ENCODE measurements at regions not wholly inside any gene's neighbourhood (a gene's known extent, or its start where the extent isn't known, plus 50 kb on each side); places are given as distances from the start of the nearest gene placed in this dataset.
A peak's percentile ranks its signal among the peaks of the same experiment; 100 is the strongest.

DNA sequence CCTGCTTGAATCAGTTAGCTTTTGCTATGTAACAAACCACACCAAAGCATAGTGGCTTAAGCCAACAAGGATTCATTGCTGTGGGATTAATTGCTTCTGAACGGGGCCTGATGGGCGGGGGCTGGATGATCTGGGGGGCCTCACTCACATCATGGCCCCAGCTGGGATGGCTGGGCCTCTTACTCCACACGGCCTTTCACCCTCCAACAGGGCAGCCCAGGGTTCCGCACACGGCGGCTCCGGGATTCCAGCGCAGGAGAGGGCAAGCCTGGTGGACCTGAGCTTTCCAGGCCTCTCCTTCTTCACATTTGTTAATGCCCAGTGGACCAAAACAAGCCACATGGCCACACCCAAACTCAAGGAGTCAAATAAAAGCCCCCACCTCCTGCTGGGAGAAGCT is 86.3 kb upstream of the PHLPP1 start:
- DNase-seq (ENCODE audit: low read depth): no peak
- no peaks in the 10 kb centered on the region for H3K36me3 ChIP-seq (ENCODE audit: control insufficient read depth, insufficient read depth, low read length)
- TF ChIP-seq, protein P1, sequence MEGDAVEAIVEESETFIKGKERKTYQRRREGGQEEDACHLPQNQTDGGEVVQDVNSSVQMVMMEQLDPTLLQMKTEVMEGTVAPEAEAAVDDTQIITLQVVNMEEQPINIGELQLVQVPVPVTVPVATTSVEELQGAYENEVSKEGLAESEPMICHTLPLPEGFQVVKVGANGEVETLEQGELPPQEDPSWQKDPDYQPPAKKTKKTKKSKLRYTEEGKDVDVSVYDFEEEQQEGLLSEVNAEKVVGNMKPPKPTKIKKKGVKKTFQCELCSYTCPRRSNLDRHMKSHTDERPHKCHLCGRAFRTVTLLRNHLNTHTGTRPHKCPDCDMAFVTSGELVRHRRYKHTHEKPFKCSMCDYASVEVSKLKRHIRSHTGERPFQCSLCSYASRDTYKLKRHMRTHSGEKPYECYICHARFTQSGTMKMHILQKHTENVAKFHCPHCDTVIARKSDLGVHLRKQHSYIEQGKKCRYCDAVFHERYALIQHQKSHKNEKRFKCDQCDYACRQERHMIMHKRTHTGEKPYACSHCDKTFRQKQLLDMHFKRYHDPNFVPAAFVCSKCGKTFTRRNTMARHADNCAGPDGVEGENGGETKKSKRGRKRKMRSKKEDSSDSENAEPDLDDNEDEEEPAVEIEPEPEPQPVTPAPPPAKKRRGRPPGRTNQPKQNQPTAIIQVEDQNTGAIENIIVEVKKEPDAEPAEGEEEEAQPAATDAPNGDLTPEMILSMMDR (IDR thresholded peaks at IDR 0.05; ENCODE audit: insufficient read depth, low read length, poor library complexity, severe bottlenecking): no peak
- no peaks in the 10 kb centered on the region for H3K27me3 ChIP-seq (ENCODE audit: control insufficient read depth, insufficient read depth, low read length)
- no peak overlapping the region for H3K4me3 ChIP-seq (ENCODE audit: low read depth, low read length)

DNA sequence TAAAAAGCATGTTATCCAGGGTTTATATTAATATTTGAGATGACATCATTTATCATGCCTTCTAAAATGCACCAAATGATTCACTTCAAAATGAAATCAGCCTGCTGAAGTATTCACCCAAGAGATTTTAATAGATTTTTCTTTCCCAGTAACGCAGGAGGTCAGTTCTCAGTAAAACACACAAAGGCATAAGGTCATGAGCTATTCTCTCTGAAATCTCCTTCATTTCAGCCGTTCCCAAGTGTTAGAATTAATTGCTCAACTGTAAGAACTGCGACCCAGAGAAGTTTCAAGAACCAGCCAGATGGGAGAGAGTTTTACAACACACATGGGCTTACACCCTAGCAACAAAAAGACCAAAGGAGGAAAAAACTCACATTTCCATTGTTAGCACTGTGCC is 84.2 kb upstream of the PHLPP1 start:
- H3K36me3 ChIP-seq (ENCODE audit: control insufficient read depth, insufficient read depth, low read length): no peaks in the 10 kb centered on the region
- no peak overlapping the region for H3K4me3 ChIP-seq (ENCODE audit: low read depth, low read length)
- H3K27me3 ChIP-seq (ENCODE audit: control insufficient read depth, insufficient read depth, low read length): no peaks in the 10 kb centered on the region
- no peak for DNase-seq (ENCODE audit: low read depth)
- TF ChIP-seq, protein P1 (IDR thresholded peaks at IDR 0.05; ENCODE audit: insufficient read depth, low read length, poor library complexity, severe bottlenecking): no peak

DNA sequence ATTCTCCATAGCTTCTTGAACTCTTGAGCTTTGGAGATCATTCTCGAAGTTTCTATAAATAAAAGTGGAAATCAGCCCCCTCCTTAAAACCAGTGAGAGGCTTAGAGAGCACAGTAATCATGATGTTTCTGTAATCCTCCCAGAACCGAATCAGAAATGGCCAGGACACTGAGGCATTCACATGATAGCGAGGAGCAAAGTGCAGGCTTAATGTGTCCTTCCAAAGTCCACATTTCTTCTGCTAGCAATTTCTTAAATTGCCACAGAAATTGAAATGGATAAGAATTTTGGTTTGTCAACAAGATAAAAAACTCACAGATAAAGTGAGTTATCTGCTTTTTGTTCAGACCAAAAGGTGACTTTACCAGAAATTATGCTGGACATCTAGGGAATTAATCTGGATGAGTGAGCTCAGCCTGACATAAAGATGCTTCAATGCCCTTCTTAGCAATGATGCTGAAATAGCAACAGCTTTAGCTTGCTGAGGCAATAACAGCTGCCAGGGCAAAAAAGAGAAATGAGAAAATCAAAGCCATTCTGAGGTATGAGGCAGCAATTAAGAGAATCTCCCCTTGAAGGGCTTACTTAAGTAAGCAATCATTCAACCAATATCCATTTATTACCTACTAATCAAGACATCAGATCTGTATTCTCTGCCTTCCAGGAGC is 82.4 kb upstream of the PHLPP1 start:
- H3K4me3 ChIP-seq (ENCODE audit: low read depth, low read length): no peak overlapping the region
- DNase-seq (ENCODE audit: low read depth): no peak
- TF ChIP-seq, protein P1 (IDR thresholded peaks at IDR 0.05; ENCODE audit: insufficient read depth, low read length, poor library complexity, severe bottlenecking): no peak
- H3K27me3 ChIP-seq (ENCODE audit: control insufficient read depth, insufficient read depth, low read length): no peaks in the 10 kb centered on the region
- no peaks in the 10 kb centered on the region for H3K36me3 ChIP-seq (ENCODE audit: control insufficient read depth, insufficient read depth, low read length)

DNA sequence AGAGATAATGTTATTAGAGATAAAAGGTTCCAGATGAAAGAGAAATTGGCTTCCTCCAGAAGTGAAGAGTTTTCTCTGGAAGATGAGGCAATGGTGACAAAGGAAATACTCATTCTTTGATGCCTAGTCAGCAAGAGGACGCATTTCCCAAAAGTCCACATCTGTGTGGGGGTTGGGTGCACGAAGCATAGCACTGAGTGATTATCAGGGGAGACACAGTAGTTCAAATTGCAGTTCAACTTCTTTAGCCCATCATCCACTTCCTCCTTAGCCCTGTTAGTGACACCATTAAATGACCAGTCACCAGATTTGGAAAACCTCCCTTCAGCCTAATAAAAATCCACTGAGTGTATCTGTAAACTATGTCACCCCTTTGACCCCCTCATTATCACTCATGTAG is 80.9 kb upstream of the PHLPP1 start:
- no peaks in the 10 kb centered on the region for H3K27me3 ChIP-seq (ENCODE audit: control insufficient read depth, insufficient read depth, low read length)
- TF ChIP-seq, protein P1 (IDR thresholded peaks at IDR 0.05; ENCODE audit: insufficient read depth, low read length, poor library complexity, severe bottlenecking): no peak
- no peak for DNase-seq (ENCODE audit: low read depth)
- no peak overlapping the region for H3K4me3 ChIP-seq (ENCODE audit: low read depth, low read length)
- no peaks in the 10 kb centered on the region for H3K36me3 ChIP-seq (ENCODE audit: control insufficient read depth, insufficient read depth, low read length)

DNA sequence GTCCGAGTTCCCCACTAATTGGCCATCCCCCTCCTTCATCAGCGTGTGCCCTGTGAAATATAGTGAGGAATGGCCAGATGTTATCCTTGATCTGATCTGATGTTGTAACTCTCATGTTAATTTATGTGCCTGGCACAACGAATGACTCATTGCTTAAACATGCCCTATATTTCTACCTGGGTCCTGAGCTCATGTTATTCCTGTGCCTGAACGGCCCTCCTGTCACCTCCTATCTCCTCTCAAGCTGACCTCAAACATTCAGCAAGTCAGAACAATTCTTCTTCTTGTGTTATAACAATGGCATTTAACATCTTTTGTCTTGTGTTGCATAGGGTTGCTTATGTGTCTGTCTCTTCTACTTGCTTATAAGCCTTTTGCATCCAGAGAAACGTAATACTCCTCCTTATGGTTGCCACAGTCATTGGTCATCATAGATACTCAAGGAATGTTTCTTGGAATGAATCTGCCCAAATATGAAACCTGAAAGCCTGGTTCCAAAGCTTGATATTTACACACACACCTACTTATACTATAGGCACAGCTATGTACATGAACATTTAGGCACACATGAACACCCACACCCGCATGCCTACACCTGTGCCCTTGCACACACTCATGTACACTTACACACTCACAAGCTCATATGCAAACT is 80.2 kb upstream of the PHLPP1 start:
- Histone ChIP-seq H3K27me3 (ENCODE audit: control insufficient read depth, insufficient read depth, low read length) (no peaks in the 10 kb centered on the region), H3K36me3 (ENCODE audit: control insufficient read depth, insufficient read depth, low read length) (no peaks in the 10 kb centered on the region), H3K4me3 (ENCODE audit: low read depth, low read length) (no peak overlapping the region)
- peak; percentile 42 for DNase-seq (ENCODE audit: low read depth)
- TF ChIP-seq, protein P1 (IDR thresholded peaks at IDR 0.05; ENCODE audit: insufficient read depth, low read length, poor library complexity, severe bottlenecking): no peak

DNA sequence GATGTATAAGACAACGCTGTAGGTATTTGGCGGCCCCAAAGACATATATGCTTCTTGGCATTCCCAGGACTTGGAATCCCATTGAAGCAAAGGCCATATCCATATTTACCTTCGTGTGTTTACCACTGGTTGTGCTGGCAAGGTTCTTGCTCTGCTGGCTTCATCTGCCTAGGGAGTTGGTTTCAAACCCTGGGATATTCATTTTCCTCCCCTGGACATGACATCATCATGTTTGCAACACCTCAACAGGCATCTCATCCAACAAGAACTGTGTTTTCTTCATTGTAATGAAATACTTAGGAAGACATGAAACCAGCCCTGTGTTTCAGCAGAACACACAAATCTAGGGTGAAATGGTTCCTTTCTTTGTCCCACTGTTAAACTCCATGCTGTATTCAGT is 77.9 kb upstream of the PHLPP1 start:
- no peak for DNase-seq (ENCODE audit: low read depth)
- Histone ChIP-seq H3K27me3 (ENCODE audit: control insufficient read depth, insufficient read depth, low read length) (no peaks in the 10 kb centered on the region), H3K4me3 (ENCODE audit: low read depth, low read length) (no peak overlapping the region), H3K36me3 (ENCODE audit: control insufficient read depth, insufficient read depth, low read length) (no peaks in the 10 kb centered on the region)
- TF ChIP-seq, protein P1 (IDR thresholded peaks at IDR 0.05; ENCODE audit: insufficient read depth, low read length, poor library complexity, severe bottlenecking): no peak

Data from kidney epithelial cell (primary cell).